WERI-Rb-1 (cell line): ENCODE measurements at regions not wholly inside any gene's neighbourhood (a gene's known extent, or its start where the extent isn't known, plus 50 kb on each side); places are given as distances from the start of the nearest gene placed in this dataset.

Source experiments
- DNase-seq: peaks from one replicate; pipeline ENCODE4 v3.0.0-alpha.2; 2020
- H3K27ac ChIP-seq: fragments of 250-450 bp; sonication (Bioruptor Pico); 2 replicates; pipeline ENCODE4 v1.5.1; 2020; ENCODE audit warnings: mild to moderate bottlenecking, moderate library complexity
- H3K27me3 ChIP-seq: fragments of 250-450 bp; sonication (Bioruptor Pico); 2 replicates; pipeline ENCODE4 v1.5.1; 2021; ENCODE audit warnings: mild to moderate bottlenecking, low read depth, moderate library complexity; ENCODE audit not compliant: insufficient read depth, severe bottlenecking
- H3K36me3 ChIP-seq: fragments of 250-450 bp; sonication (Bioruptor Pico); 2 replicates; pipeline ENCODE4 v1.5.1; 2020; ENCODE audit warnings: mild to moderate bottlenecking, moderate library complexity
- H3K4me3 ChIP-seq: 2 replicates; pipeline ENCODE4 v1.5.1; 2011; ENCODE audit warnings: low read depth, mild to moderate bottlenecking, control low read depth, low read length
- H3K9me3 ChIP-seq: fragments of 250-450 bp; sonication (Bioruptor Pico); 2 replicates; pipeline ENCODE4 v1.5.1; 2021; ENCODE audit warnings: mild to moderate bottlenecking, moderate library complexity; ENCODE audit not compliant: severe bottlenecking
- TF ChIP-seq, protein P1 (sequence below): IDR thresholded peaks from 2 replicates; pipeline ENCODE4 v1.5.1; 2011; ENCODE audit warnings: low read depth, mild to moderate bottlenecking, control low read depth, inconsistent platforms, low read length

GRCh38 chr20:11190741-11191140, 516.9 kb upstream of the JAG1 start:
- Histone ChIP-seq H3K36me3 (no peaks in the 10 kb centered on the region), H3K4me3 (no peak overlapping the region), H3K27me3 (no peaks in the 10 kb centered on the region), H3K9me3 (no peaks in the 10 kb centered on the region), H3K27ac (no peak overlapping the region)
- DNase-seq, result no peak
- TF ChIP-seq, protein P1, sequence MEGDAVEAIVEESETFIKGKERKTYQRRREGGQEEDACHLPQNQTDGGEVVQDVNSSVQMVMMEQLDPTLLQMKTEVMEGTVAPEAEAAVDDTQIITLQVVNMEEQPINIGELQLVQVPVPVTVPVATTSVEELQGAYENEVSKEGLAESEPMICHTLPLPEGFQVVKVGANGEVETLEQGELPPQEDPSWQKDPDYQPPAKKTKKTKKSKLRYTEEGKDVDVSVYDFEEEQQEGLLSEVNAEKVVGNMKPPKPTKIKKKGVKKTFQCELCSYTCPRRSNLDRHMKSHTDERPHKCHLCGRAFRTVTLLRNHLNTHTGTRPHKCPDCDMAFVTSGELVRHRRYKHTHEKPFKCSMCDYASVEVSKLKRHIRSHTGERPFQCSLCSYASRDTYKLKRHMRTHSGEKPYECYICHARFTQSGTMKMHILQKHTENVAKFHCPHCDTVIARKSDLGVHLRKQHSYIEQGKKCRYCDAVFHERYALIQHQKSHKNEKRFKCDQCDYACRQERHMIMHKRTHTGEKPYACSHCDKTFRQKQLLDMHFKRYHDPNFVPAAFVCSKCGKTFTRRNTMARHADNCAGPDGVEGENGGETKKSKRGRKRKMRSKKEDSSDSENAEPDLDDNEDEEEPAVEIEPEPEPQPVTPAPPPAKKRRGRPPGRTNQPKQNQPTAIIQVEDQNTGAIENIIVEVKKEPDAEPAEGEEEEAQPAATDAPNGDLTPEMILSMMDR, result no peak

- Histone ChIP-seq H3K9me3 (no peaks in the 10 kb centered on the region), H3K36me3 (no peaks in the 10 kb centered on the region), H3K27ac (no peak overlapping the region), H3K4me3 (no peak overlapping the region), H3K27me3 (no peaks in the 10 kb centered on the region)
- no peak for DNase-seq
- TF ChIP-seq, protein P1, result no peak
These were observed 518.3 kb upstream of the JAG1 start for GRCh38 chr20:11192106-11192505.

DNA sequence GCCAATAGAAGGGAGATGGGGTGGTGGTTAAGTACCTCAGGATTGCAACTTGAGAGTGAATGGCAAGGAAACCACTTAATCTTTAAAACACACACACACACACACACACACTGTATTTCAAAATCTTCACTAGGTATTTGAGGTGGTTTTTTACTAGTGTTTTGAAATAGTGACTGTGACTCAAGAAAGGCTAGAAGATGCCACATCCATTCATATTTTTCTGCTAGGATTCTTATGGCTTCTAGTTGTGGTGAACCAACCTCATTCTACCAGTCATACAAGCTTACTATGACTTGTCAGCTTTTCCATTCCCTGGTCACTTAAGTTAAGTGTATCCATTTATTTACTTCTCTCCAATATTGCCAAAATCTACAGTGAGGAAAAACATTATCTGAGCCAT, 519.4 kb upstream of the JAG1 start:
- no peak overlapping the region for H3K4me3 ChIP-seq
- H3K27ac ChIP-seq, result no peak overlapping the region
- H3K36me3 ChIP-seq, result no peaks in the 10 kb centered on the region
- H3K9me3 ChIP-seq, result no peaks in the 10 kb centered on the region
- H3K27me3 ChIP-seq, result no peaks in the 10 kb centered on the region
- TF ChIP-seq, protein P1, result no peak
- no peak for DNase-seq

DNA sequence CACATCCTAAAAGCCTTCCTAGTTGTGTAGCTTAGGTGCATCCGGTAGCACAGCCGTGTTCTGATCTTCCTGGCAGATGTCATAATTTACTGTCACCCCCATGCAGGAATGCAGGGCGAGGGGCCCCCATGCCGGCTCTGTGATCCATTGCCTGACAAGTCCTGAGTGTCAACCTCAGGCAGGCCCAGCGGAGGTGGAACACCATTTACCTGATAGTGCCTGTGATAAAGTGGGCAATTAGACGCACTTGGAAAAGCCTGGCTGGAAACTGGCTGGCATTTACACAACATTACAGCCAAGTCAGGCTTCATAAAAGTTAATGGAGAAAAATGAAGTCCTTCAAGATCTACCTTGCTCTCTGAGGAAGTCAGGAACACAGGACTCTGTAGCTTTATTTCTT, 521.4 kb upstream of the JAG1 start:
- no peaks in the 10 kb centered on the region for H3K27me3 ChIP-seq
- H3K9me3 ChIP-seq, result no peaks in the 10 kb centered on the region
- H3K36me3 ChIP-seq, result no peaks in the 10 kb centered on the region
- no peak for DNase-seq
- H3K27ac ChIP-seq, result no peak overlapping the region
- H3K4me3 ChIP-seq, result no peak overlapping the region
- TF ChIP-seq, protein P1, result no peak

- no peak overlapping the region for H3K27ac ChIP-seq
- TF ChIP-seq, protein P1, result no peak
- DNase-seq, result no peak
- H3K4me3 ChIP-seq, result no peak overlapping the region
- H3K27me3 ChIP-seq, result no peaks in the 10 kb centered on the region
- no peaks in the 10 kb centered on the region for H3K9me3 ChIP-seq
- H3K36me3 ChIP-seq, result no peaks in the 10 kb centered on the region
These were observed 522.2 kb upstream of the JAG1 start for GRCh38 chr20:11195899-11196558.

- H3K4me3 ChIP-seq, result no peak overlapping the region
- DNase-seq, result no peak
- TF ChIP-seq, protein P1, result no peak
- no peaks in the 10 kb centered on the region for H3K27me3 ChIP-seq
- H3K36me3 ChIP-seq, result no peaks in the 10 kb centered on the region
- H3K27ac ChIP-seq, result no peak overlapping the region
- no peaks in the 10 kb centered on the region for H3K9me3 ChIP-seq
These were observed 524.1 kb upstream of the JAG1 start for GRCh38 chr20:11197851-11198250.
